Activated naive CD8-positive, alpha-beta T cell treated with anti-CD3 and anti-CD28 coated beads, Interleukin-2, amount 10 ng/mL, durations not matched to agents 7 days and 5 days (primary cell): ENCODE measurements at regions not wholly inside any gene's neighbourhood (a gene's known extent, or its start where the extent isn't known, plus 50 kb on each side); places are given as distances from the start of the nearest gene placed in this dataset.

Experiments
- ATAC-seq: fragments of 150-1000 bp; cut with Tn5 transposase; one replicate; pipeline ENCODE4 v1.10.0; 2021; ENCODE audit warnings: low read depth, moderate library complexity
- POLR2A ChIA-PET: fragments of 350-600 bp; sonication (Branson Sonifier 250); formaldehyde crosslinking; loops from one replicate; lab custom pipeline; 2021; ENCODE audit warnings: antibody characterized with exemption; lab: Charles Lee
- DNase-seq: peaks from one replicate; pipeline ENCODE4 v3.0.0; 2021
- H3K27ac Mint-ChIP-seq: one replicate; pipeline ENCODE4 v1.8.0; 2022; ENCODE audit warnings: mild to moderate bottlenecking, mixed read lengths
- H3K27me3 Mint-ChIP-seq: one replicate; pipeline ENCODE4 v1.8.0; 2022; ENCODE audit warnings: mild to moderate bottlenecking, moderate library complexity, mixed read lengths
- H3K36me3 Mint-ChIP-seq: one replicate; pipeline ENCODE4 v1.8.0; 2021; ENCODE audit warnings: mild to moderate bottlenecking, mixed read lengths
- H3K4me1 Mint-ChIP-seq: one replicate; pipeline ENCODE4 v1.8.0; 2021; ENCODE audit warnings: mixed read lengths
- H3K4me3 Mint-ChIP-seq: one replicate; pipeline ENCODE4 v1.8.0; 2022; ENCODE audit warnings: mild to moderate bottlenecking, moderate library complexity, mixed read lengths
- H3K9me3 Mint-ChIP-seq: one replicate; pipeline ENCODE4 v1.8.0; 2021; ENCODE audit warnings: mixed read lengths

- DNase-seq (no peak), ATAC-seq (no peak)
- H3K4me3 Mint-ChIP-seq = no peak overlapping the region
- no peaks in the 10 kb centered on the region for H3K27me3 Mint-ChIP-seq
- H3K4me1 Mint-ChIP-seq = no peaks in the 10 kb centered on the region
- H3K27ac Mint-ChIP-seq = no peak overlapping the region
- no peaks in the 10 kb centered on the region for H3K36me3 Mint-ChIP-seq
- POLR2A ChIA-PET = no interaction called here
- peaks cover 2% of the 10 kb centered on the region for H3K9me3 Mint-ChIP-seq
Measured at GRCh38 chr5:97797994-97798451, 615.0 kb upstream of the RIOK2 start.

DNA sequence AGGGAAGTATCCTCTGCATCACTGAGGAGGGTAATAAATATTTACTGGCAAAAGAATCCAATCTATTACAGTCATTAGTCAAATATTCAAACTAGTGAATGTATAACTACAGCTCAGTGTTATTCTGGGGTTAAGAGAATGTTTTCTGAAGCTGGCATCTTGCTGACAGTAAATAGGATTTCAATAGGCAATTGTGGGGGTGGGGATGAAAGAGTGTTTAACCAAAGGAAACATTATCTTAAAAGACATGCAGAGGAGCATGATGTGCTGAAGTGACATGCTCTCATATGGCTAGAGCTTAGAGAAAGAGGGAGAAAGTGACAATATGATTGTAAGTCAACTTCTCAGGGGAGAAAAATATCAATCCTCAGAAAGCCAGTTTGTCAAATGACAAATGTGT lies 618.4 kb upstream of the RIOK2 start:
- DNase-seq (no peak), ATAC-seq (no peak)
- POLR2A ChIA-PET = no interaction called here
- H3K27me3 Mint-ChIP-seq = no peaks in the 10 kb centered on the region
- H3K27ac Mint-ChIP-seq = no peak overlapping the region
- H3K36me3 Mint-ChIP-seq = no peaks in the 10 kb centered on the region
- H3K4me1 Mint-ChIP-seq = no peaks in the 10 kb centered on the region
- no peak overlapping the region for H3K4me3 Mint-ChIP-seq
- peaks cover 2% of the 10 kb centered on the region for H3K9me3 Mint-ChIP-seq

- POLR2A ChIA-PET = no interaction called here
- H3K27me3 Mint-ChIP-seq = no peaks in the 10 kb centered on the region
- H3K27ac Mint-ChIP-seq = no peak overlapping the region
- H3K4me3 Mint-ChIP-seq = no peak overlapping the region
- H3K4me1 Mint-ChIP-seq = no peaks in the 10 kb centered on the region
- DNase-seq (no peak), ATAC-seq (no peak)
- no peaks in the 10 kb centered on the region for H3K36me3 Mint-ChIP-seq
- H3K9me3 Mint-ChIP-seq = peaks cover 5% of the 10 kb centered on the region
Measured at GRCh38 chr5:97820138-97820537, 637.1 kb upstream of the RIOK2 start.

GRCh38 chr5:97832645-97833296 lies 649.7 kb upstream of the RIOK2 start:
- H3K4me1 Mint-ChIP-seq = no peaks in the 10 kb centered on the region
- DNase-seq (no peak), ATAC-seq (no peak)
- no peak overlapping the region for H3K27ac Mint-ChIP-seq
- H3K4me3 Mint-ChIP-seq = no peak overlapping the region
- H3K9me3 Mint-ChIP-seq = no peaks in the 10 kb centered on the region
- POLR2A ChIA-PET = no interaction called here
- H3K27me3 Mint-ChIP-seq = no peaks in the 10 kb centered on the region
- no peaks in the 10 kb centered on the region for H3K36me3 Mint-ChIP-seq

DNA sequence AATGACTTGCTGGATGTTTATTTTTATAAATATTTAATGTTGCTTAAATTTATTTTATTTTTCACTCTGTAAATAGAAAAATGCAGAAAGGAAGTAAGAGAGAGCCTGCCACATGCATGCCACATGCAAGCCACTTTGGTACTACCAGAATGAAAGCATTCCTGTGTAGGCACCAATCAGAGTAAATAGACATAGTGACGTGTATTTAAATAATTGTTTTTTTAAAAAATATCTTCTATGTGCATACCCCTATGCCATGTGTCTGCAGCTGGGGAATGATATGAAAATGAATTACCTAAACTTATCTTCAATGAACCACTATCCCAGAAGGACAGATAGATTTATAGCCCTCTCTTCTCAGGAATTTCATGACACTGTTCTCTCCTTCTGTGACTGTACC lies 651.5 kb upstream of the RIOK2 start:
- H3K27ac Mint-ChIP-seq = no peak overlapping the region
- POLR2A ChIA-PET = no interaction called here
- ATAC-seq (no peak), DNase-seq (no peak)
- H3K27me3 Mint-ChIP-seq = no peaks in the 10 kb centered on the region
- H3K4me1 Mint-ChIP-seq = peaks cover 3% of the 10 kb centered on the region
- no peaks in the 10 kb centered on the region for H3K36me3 Mint-ChIP-seq
- no peaks in the 10 kb centered on the region for H3K9me3 Mint-ChIP-seq
- H3K4me3 Mint-ChIP-seq = no peak overlapping the region

DNA sequence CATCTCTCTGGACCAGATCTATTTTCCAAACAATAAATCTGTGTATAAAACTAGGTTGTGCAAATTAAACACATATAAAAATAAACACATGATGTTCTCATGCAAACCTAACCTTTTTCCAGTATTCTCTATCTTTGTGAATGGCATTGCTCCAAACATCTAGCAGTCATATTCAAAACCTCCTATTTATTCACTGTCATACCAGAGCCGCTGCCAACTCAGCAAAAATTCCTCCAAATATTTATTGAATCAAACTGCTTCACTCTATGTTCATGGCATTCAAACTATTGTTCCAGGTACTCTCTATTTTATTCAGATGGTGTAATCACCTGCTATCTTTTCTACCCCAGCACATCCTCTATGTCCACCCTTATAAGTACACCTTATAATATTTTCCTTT lies 652.1 kb upstream of the RIOK2 start:
- ATAC-seq (no peak), DNase-seq (no peak)
- Mint-ChIP-seq H3K9me3 (no peaks in the 10 kb centered on the region), H3K4me3 (no peak overlapping the region), H3K27ac (no peak overlapping the region), H3K27me3 (no peaks in the 10 kb centered on the region), H3K4me1 (peaks cover 3% of the 10 kb centered on the region), H3K36me3 (no peaks in the 10 kb centered on the region)
- POLR2A ChIA-PET = no interaction called here

DNA sequence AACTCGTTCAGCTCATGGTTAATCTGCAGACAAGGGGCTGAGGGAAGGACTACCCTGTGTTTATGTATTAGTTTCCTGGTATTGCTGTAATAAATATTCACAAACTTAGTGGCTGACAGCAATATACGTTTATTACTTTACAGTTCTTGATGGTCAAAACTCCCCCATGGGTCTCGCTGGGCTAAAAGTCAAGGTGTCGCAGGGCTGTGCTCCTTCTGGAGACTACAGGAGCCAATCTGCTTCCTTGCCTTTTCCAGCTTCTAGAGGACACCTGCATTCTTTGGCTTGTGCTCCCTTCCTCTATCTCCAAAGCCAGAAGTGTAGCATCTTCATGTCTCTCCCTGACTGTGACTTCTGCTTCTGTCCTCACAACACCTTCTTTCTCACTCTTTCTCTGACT lies 653.8 kb upstream of the RIOK2 start:
- Mint-ChIP-seq H3K4me3 (no peak overlapping the region), H3K4me1 (peaks cover 3% of the 10 kb centered on the region), H3K27me3 (no peaks in the 10 kb centered on the region), H3K9me3 (no peaks in the 10 kb centered on the region), H3K27ac (no peak overlapping the region), H3K36me3 (no peaks in the 10 kb centered on the region)
- no peak for ATAC-seq
- POLR2A ChIA-PET = no interaction called here
- DNase-seq = no peak

DNA sequence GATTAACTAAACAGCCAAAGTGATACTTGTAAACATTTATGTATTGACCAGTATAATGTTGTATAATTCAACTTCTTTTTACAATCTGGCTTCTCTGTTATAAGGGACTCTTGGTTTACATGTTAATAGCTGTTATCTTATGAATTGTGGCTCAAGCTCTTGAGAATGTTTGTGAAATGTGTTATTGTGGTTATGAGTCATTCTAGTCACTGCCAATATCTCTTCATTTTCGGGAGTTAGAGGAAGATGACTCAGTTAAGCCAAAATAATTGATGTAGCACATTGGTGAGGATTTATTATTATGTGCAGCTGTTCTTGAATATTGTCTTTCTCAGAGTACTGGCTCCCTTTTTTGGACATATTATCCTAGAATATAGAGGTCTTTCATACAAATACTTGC lies 655.2 kb upstream of the RIOK2 start:
- ATAC-seq (no peak), DNase-seq (no peak)
- Mint-ChIP-seq H3K4me3 (no peak overlapping the region), H3K36me3 (no peaks in the 10 kb centered on the region), H3K27me3 (no peaks in the 10 kb centered on the region), H3K9me3 (no peaks in the 10 kb centered on the region), H3K27ac (no peak overlapping the region), H3K4me1 (peaks cover 3% of the 10 kb centered on the region)
- POLR2A ChIA-PET = no interaction called here

GRCh38 chr5:97839341-97840086 lies 656.5 kb upstream of the RIOK2 start:
- no peak for ATAC-seq
- Mint-ChIP-seq H3K4me3 (no peak overlapping the region), H3K27ac (no peak overlapping the region), H3K9me3 (no peaks in the 10 kb centered on the region), H3K4me1 (peaks cover 3% of the 10 kb centered on the region), H3K36me3 (no peaks in the 10 kb centered on the region), H3K27me3 (no peaks in the 10 kb centered on the region)
- POLR2A ChIA-PET = no interaction called here
- no peak for DNase-seq

- no peak for DNase-seq
Measured at GRCh38 chr5:97840643-97841042, 657.6 kb upstream of the RIOK2 start.

DNA sequence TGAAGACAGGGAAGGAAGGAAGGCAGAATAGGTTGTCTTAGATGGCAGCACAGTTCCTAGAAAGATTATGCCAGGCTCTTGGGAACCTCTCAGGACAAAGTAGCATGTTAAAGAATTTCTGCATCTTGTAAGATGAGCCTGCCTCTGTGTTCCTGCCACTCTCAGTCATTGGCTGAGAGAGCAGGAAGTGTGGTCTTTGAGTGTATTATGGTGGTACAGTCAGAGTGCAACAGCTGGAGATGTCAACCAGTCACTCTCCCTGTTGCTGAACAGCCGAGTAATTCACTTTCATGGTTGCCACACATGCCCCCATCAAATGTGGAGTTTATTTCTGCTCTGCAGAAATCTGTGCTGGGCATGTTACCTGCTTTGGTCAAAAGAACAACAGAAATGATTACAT lies 659.6 kb upstream of the RIOK2 start:
- ATAC-seq = no peak
- H3K4me1 Mint-ChIP-seq = peaks cover 3% of the 10 kb centered on the region
- H3K9me3 Mint-ChIP-seq = no peaks in the 10 kb centered on the region
- no peak overlapping the region for H3K27ac Mint-ChIP-seq
- DNase-seq = no peak
- POLR2A ChIA-PET = no interaction called here
- H3K27me3 Mint-ChIP-seq = no peaks in the 10 kb centered on the region
- no peak overlapping the region for H3K4me3 Mint-ChIP-seq
- no peaks in the 10 kb centered on the region for H3K36me3 Mint-ChIP-seq

More at GRCh38 chr5:97840643-97841042, 657.6 kb upstream of the RIOK2 start:
- Mint-ChIP-seq H3K4me3 (no peak overlapping the region), H3K27ac (no peak overlapping the region), H3K4me1 (peaks cover 3% of the 10 kb centered on the region), H3K27me3 (no peaks in the 10 kb centered on the region), H3K36me3 (no peaks in the 10 kb centered on the region), H3K9me3 (no peaks in the 10 kb centered on the region)
- POLR2A ChIA-PET = no interaction called here
- ATAC-seq = no peak

GRCh38 chr5:97844797-97845196 lies 661.8 kb upstream of the RIOK2 start:
- Mint-ChIP-seq H3K27me3 (no peaks in the 10 kb centered on the region), H3K9me3 (no peaks in the 10 kb centered on the region), H3K27ac (no peak overlapping the region), H3K4me1 (no peaks in the 10 kb centered on the region), H3K4me3 (no peak overlapping the region), H3K36me3 (no peaks in the 10 kb centered on the region)
- no peak for ATAC-seq
- POLR2A ChIA-PET = no interaction called here
- no peak for DNase-seq

DNA sequence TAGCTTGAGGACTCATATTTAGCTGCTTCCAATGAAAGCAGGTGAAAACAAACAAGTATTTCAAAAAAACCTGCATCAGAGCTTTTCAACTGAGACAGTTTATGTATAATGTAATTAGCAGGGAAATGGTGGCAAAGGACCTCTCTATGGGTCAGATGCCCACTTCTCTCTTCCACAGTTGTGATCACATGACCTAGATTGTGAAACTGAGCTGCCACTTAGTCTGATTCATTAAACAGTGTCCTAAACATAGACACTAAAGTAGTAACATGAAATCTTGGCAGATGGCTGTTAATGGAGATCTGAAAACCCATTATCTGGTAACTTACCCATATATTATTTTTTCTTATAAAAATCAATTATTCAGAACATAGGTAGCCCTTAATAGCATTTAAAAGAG lies 663.6 kb upstream of the RIOK2 start:
- H3K27ac Mint-ChIP-seq = no peak overlapping the region
- ATAC-seq (no peak), DNase-seq (no peak)
- H3K4me1 Mint-ChIP-seq = no peaks in the 10 kb centered on the region
- H3K36me3 Mint-ChIP-seq = no peaks in the 10 kb centered on the region
- H3K4me3 Mint-ChIP-seq = no peak overlapping the region
- no peaks in the 10 kb centered on the region for H3K9me3 Mint-ChIP-seq
- POLR2A ChIA-PET = no interaction called here
- no peaks in the 10 kb centered on the region for H3K27me3 Mint-ChIP-seq

GRCh38 chr5:97847920-97848631 lies 665.0 kb upstream of the RIOK2 start:
- POLR2A ChIA-PET = no interaction called here
- Mint-ChIP-seq H3K9me3 (no peaks in the 10 kb centered on the region), H3K4me3 (no peak overlapping the region), H3K36me3 (no peaks in the 10 kb centered on the region), H3K27me3 (no peaks in the 10 kb centered on the region), H3K27ac (no peak overlapping the region), H3K4me1 (no peaks in the 10 kb centered on the region)
- ATAC-seq (no peak), DNase-seq (no peak)
